ENCODE measurements at regions not wholly inside any gene's neighbourhood (a gene's known extent, or its start where the extent isn't known, plus 50 kb on each side); places are given as distances from the start of the nearest gene placed in this dataset.

DNA sequence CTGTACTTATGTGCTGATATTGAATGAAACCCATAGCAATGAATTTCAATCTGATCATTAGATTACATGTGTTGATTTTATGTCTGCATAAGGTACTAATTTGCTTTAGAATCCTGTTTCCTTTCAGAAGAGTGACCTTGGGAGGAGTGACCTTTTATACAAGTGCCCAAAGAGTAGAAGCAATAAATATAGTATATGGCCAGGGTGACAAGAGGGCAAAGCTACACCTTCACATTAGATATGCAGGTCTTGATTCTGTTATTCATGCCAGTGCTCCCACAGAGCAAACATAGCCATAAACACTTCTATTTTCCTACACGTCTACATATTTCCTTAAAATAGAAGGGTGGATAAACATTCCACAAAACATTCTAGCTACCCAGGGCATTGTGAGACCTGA, 158.2 kb upstream of the RAP2B start:
- no peak for FAIRE-seq
- no TSS peak for BruUV-seq (replicated peaks)
- dilution Hi-C loops (cut with MboI; ENCODE audit: extremely low pct_ligation_motif_present, low sequenced_read_pairs): no loop called here
- Histone ChIP-seq H3K36me3 (ENCODE audit: control insufficient read depth in 2 of 2, extremely low read depth in 1 of 2, insufficient read depth in 2 of 2, low read length in 2 of 2) (no peaks in the 10 kb centered on the region), H3K9me1 (replicated peaks; ENCODE audit: control insufficient read depth, extremely low read depth, insufficient read depth, low read length) (no peaks in the 10 kb centered on the region), H4K20me1 (replicated peaks; ENCODE audit: control insufficient read depth, extremely low read depth, insufficient read depth, low read length) (no peaks in the 10 kb centered on the region), H3K4me3 (replicated peaks in 1 of 3; ENCODE audit: insufficient read depth in 1 of 3, low read depth in 1 of 3, low read length in 3 of 3) (no peak overlapping the region), H3K4me1 (ENCODE audit: control insufficient read depth, extremely low read depth, insufficient read depth, low read length) (no peaks in the 10 kb centered on the region), H3K79me2 (ENCODE audit: control insufficient read depth, insufficient read depth, low read length) (no peaks in the 10 kb centered on the region), H3K9me3 (replicated peaks; ENCODE audit: control insufficient read depth, insufficient read depth, low read length) (no peaks in the 10 kb centered on the region), H3K4me2 (ENCODE audit: insufficient read depth, low read length) (no peak overlapping the region), H3K27me3 (ENCODE audit: control insufficient read depth in 2 of 2, insufficient read depth in 2 of 2, low read length in 2 of 2) (peaks cover 0 to 2% of the 10 kb centered on the region in 2 experiments), H3K9ac (replicated peaks; ENCODE audit: extremely low read depth, insufficient read depth, low read length) (no peak overlapping the region), H3K27ac (ENCODE audit: insufficient read depth, low read depth, low read length) (no peak overlapping the region), H2AFZ (ENCODE audit: low read depth, low read length) (no peak overlapping the region)
- POLR2A ChIA-PET: no interaction called here
- CTCF ChIA-PET: no interaction called here
- TF ChIP-seq EZH2 (IDR thresholded peaks at IDR 0.05; ENCODE audit: borderline replicate concordance, low read depth, low read length, severe bottlenecking) (no peak), POLR2A (IDR thresholded peaks at IDR 0.05; ENCODE audit: low read depth, low read length) (no peak), POLR2AphosphoS5 (IDR thresholded peaks at IDR 0.05; ENCODE audit: insufficient read depth, low read depth, low read length) (no peak), MYC (IDR thresholded peaks at IDR 0.05; ENCODE audit: low read depth, low read length) (no peak), GATA2 (IDR thresholded peaks at IDR 0.05; ENCODE audit: insufficient read depth, insufficient read length, low read depth, low read length) (no peak), FOS (IDR thresholded peaks at IDR 0.05; ENCODE audit: borderline replicate concordance, insufficient read depth, low read length) (no peak), JUN (IDR thresholded peaks at IDR 0.05; ENCODE audit: borderline replicate concordance, insufficient read depth, insufficient read length, low read depth) (no peak)
- TF ChIP-seq, protein P1, sequence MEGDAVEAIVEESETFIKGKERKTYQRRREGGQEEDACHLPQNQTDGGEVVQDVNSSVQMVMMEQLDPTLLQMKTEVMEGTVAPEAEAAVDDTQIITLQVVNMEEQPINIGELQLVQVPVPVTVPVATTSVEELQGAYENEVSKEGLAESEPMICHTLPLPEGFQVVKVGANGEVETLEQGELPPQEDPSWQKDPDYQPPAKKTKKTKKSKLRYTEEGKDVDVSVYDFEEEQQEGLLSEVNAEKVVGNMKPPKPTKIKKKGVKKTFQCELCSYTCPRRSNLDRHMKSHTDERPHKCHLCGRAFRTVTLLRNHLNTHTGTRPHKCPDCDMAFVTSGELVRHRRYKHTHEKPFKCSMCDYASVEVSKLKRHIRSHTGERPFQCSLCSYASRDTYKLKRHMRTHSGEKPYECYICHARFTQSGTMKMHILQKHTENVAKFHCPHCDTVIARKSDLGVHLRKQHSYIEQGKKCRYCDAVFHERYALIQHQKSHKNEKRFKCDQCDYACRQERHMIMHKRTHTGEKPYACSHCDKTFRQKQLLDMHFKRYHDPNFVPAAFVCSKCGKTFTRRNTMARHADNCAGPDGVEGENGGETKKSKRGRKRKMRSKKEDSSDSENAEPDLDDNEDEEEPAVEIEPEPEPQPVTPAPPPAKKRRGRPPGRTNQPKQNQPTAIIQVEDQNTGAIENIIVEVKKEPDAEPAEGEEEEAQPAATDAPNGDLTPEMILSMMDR (IDR thresholded peaks at IDR 0.05; ENCODE audit: extremely low read depth in 1 of 2, insufficient read depth in 1 of 2, low read depth in 1 of 2, low read length in 2 of 2): no peak
- TF ChIP-seq, protein P2, sequence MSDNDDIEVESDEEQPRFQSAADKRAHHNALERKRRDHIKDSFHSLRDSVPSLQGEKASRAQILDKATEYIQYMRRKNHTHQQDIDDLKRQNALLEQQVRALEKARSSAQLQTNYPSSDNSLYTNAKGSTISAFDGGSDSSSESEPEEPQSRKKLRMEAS (IDR thresholded peaks at IDR 0.05; ENCODE audit: insufficient read depth, insufficient read length): no peak
- intact Hi-C loops (cut with micrococcal nuclease): no loop called here
- no peak for DNase-seq (ENCODE audit: low read depth, low spot score)
